G401.6 (cell line): ENCODE measurements at regions not wholly inside any gene's neighbourhood (a gene's known extent, or its start where the extent isn't known, plus 50 kb on each side); places are given as distances from the start of the nearest gene placed in this dataset.
"Not testable (repeated sequence)": the region's sequence is repeated elsewhere in the genome, so short reads cannot be mapped to it uniquely, and the experiment has no call there.

Experiments used
- FAIRE-seq: peaks from 2 replicates; lab custom pipeline; 2012; peaks lifted over from hg19 to GRCh38; lab: Jason Lieb, UNC

GRCh38 chr13:100811928-100812327 is 137.3 kb upstream of the TMTC4 start:
- FAIRE-seq: no peak

- no peak for FAIRE-seq
Measured at GRCh38 chr13:100811024-100811865, 136.7 kb upstream of the TMTC4 start.

- FAIRE-seq: no peak
Measured at GRCh38 chr13:100810481-100810880, 135.9 kb upstream of the TMTC4 start.

GRCh38 chr13:100809856-100810255 is 135.3 kb upstream of the TMTC4 start:
- no peak for FAIRE-seq

- FAIRE-seq: no peak
Measured at GRCh38 chr13:100809129-100809390, 134.5 kb upstream of the TMTC4 start.

- no peak for FAIRE-seq
Measured at GRCh38 chr13:100808330-100809128, 133.9 kb upstream of the TMTC4 start.

GRCh38 chr13:100803091-100803490 is 128.5 kb upstream of the TMTC4 start:
- no peak for FAIRE-seq

GRCh38 chr13:100800283-100800875 is 125.8 kb upstream of the TMTC4 start:
- FAIRE-seq: no peak

- FAIRE-seq: no peak
Measured at GRCh38 chr13:100798739-100799361, 124.3 kb upstream of the TMTC4 start.

GRCh38 chr13:100797921-100798320 is 123.3 kb upstream of the TMTC4 start:
- FAIRE-seq: no peak

- FAIRE-seq: no peak
Measured at GRCh38 chr13:100796463-100796862, 121.9 kb upstream of the TMTC4 start.

GRCh38 chr13:100794575-100794974 is 120.0 kb upstream of the TMTC4 start:
- FAIRE-seq: no peak

- FAIRE-seq: no peak
Measured at GRCh38 chr13:100790405-100790804, 115.8 kb upstream of the TMTC4 start.

GRCh38 chr13:100789968-100790367 is 115.4 kb upstream of the TMTC4 start:
- FAIRE-seq: no peak

GRCh38 chr13:100789481-100789880 is 114.9 kb upstream of the TMTC4 start:
- FAIRE-seq: no peak

GRCh38 chr13:100789025-100789424 is 114.4 kb upstream of the TMTC4 start:
- FAIRE-seq: no peak

GRCh38 chr13:100788540-100788939 is 113.9 kb upstream of the TMTC4 start:
- FAIRE-seq: no peak

GRCh38 chr13:100787899-100788298 is 113.3 kb upstream of the TMTC4 start:
- no peak for FAIRE-seq

- not testable (repeated sequence) for FAIRE-seq
Measured at GRCh38 chr13:100776686-100777085, 102.1 kb upstream of the TMTC4 start.

- no peak for FAIRE-seq
Measured at GRCh38 chr13:100773923-100774663, 99.5 kb upstream of the TMTC4 start.

- FAIRE-seq: no peak
Measured at GRCh38 chr13:100773429-100773828, 98.8 kb upstream of the TMTC4 start.

- FAIRE-seq: no peak
Measured at GRCh38 chr13:100767192-100767591, 92.6 kb upstream of the TMTC4 start.
